Left ventricle myocardium inferior (tissue), 1 donor: ENCODE measurements at regions not wholly inside any gene's neighbourhood (a gene's known extent, or its start where the extent isn't known, plus 50 kb on each side); places are given as distances from the start of the nearest gene placed in this dataset.

ENCODE experiments used
- DNase-seq: peaks from one replicate; pipeline ENCODE4 v3.0.0-alpha.2; 2020
- H3K27ac ChIP-seq: fragments of 200-600 bp; replicated peaks from 2 replicates; pipeline ENCODE4 v1.8.0; 2021
- H3K27me3 ChIP-seq: fragments of 200-600 bp; 2 replicates; pipeline ENCODE4 v1.8.0; 2021; ENCODE audit warnings: low read depth
- H3K36me3 ChIP-seq: fragments of 200-600 bp; 2 replicates; pipeline ENCODE4 v1.8.0; 2021
- H3K4me1 ChIP-seq: fragments of 200-600 bp; 2 replicates; pipeline ENCODE4 v1.8.0; 2021
- H3K4me3 ChIP-seq: fragments of 200-600 bp; 2 replicates; pipeline ENCODE4 v1.8.0; 2021; ENCODE audit warnings: mild to moderate bottlenecking, moderate library complexity
- H3K9me3 ChIP-seq: fragments of 200-600 bp; replicated peaks from 2 replicates; pipeline ENCODE4 v1.8.0; 2021
- intact Hi-C: fragments of 100-400 bp; cut with micrococcal nuclease; formaldehyde crosslinking; loops from one replicate; pipeline ENCODE4 v1.11.0; 2022
- TF ChIP-seq, protein P1 (sequence below): fragments of 200-600 bp; IDR thresholded peaks from 2 replicates; pipeline ENCODE4 v1.8.0; 2021; ENCODE audit warnings: antibody characterized with exemption, mild to moderate bottlenecking, borderline replicate concordance
- donor health status: DM: no; HTN: yes; CAD: no; lungs with severe emphysema.

DNA sequence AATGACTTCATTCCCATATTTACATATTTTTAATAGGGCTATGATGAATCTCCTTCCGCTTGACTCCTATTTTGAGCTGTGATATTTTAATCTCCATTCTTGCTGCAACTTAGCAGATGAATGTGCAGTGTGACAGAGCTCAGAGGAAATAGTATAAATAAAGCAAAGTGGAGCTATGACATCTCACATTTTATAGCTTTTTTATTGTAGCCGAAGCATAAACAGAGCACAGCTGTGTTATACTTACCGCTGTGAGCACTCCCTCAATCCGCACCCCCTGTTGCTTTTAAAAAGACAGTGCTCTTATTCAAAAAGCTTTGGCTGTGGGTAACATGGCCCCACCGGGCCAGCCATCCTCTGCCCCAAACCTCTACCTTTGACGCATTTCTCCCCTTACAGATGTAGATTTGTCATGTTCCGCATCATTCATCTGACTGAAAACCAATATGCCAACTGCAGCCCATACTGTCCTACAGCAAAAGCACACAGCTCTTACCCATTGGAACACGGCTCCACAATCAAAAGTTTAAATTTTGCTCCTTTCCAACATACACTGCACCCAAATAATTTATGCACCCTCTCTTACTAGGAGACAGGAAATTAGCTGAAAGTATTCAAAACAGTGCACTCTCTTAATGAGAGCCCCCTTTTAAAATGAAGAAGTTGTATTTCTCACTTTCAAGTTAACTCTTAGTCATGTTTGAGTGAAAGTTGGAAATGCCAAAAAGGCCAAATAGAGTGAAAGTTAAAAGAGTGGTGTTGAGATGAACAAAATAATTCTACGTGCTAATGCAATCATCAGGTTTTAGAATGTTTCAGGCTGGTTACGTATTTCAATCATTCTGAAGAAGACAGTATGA lies 429.3 kb upstream of the SOX5 start:
- Histone ChIP-seq H3K4me1 (no peaks in the 10 kb centered on the region), H3K9me3 (no peaks in the 10 kb centered on the region), H3K27me3 (no peaks in the 10 kb centered on the region), H3K36me3 (no peaks in the 10 kb centered on the region), H3K4me3 (no peak overlapping the region), H3K27ac (no peak overlapping the region)
- DNase-seq = no peak
- intact Hi-C loops = no loop called here
- TF ChIP-seq, protein P1, sequence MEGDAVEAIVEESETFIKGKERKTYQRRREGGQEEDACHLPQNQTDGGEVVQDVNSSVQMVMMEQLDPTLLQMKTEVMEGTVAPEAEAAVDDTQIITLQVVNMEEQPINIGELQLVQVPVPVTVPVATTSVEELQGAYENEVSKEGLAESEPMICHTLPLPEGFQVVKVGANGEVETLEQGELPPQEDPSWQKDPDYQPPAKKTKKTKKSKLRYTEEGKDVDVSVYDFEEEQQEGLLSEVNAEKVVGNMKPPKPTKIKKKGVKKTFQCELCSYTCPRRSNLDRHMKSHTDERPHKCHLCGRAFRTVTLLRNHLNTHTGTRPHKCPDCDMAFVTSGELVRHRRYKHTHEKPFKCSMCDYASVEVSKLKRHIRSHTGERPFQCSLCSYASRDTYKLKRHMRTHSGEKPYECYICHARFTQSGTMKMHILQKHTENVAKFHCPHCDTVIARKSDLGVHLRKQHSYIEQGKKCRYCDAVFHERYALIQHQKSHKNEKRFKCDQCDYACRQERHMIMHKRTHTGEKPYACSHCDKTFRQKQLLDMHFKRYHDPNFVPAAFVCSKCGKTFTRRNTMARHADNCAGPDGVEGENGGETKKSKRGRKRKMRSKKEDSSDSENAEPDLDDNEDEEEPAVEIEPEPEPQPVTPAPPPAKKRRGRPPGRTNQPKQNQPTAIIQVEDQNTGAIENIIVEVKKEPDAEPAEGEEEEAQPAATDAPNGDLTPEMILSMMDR = no peak

DNA sequence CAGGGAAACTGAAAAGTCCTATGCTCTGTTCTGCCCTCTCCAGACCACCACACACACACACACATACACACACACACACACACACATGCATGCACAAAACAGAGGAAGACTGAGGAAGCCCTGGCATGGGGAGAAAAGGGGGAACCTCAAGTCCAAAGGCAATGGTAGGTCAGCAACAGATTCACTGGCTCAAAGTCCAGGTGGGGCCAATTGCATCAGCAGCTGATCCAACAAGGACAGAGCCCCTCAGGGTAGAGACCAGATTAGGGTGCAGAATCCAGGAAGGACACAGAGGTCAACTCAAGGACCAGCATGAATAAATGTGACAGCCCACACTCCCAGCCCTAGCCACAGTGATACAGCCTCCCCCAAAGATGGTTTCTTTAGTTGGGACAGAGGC lies 425.0 kb upstream of the SOX5 start:
- intact Hi-C loops = no loop called here
- Histone ChIP-seq H3K9me3 (no peaks in the 10 kb centered on the region), H3K4me3 (no peak overlapping the region), H3K4me1 (no peaks in the 10 kb centered on the region), H3K27me3 (no peaks in the 10 kb centered on the region), H3K27ac (no peak overlapping the region), H3K36me3 (no peaks in the 10 kb centered on the region)
- DNase-seq = no peak
- TF ChIP-seq, protein P1 = no peak

DNA sequence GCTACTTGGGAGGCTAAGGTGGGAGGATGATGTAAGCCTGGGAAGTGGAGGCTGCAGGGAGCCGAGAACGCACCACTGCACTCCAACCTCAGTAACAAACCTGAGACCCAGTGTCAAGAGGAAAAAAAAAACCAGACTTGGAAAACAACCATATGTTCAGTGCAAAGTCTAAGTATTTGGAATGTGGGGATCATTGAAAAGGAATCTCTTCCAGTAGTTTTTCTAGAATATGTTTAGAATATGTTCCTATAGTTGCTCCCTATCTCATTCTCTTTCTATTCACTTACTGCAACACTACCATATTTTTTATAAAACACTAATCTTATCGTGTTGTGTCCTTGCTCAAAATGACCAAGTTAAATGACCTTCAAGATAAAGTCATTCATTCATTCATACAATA lies 423.5 kb upstream of the SOX5 start:
- no peaks in the 10 kb centered on the region for H3K4me1 ChIP-seq
- H3K27ac ChIP-seq = no peak overlapping the region
- intact Hi-C loops = no loop called here
- DNase-seq = no peak
- TF ChIP-seq, protein P1 = no peak
- no peak overlapping the region for H3K4me3 ChIP-seq
- no peaks in the 10 kb centered on the region for H3K27me3 ChIP-seq
- no peaks in the 10 kb centered on the region for H3K36me3 ChIP-seq
- H3K9me3 ChIP-seq = no peaks in the 10 kb centered on the region

DNA sequence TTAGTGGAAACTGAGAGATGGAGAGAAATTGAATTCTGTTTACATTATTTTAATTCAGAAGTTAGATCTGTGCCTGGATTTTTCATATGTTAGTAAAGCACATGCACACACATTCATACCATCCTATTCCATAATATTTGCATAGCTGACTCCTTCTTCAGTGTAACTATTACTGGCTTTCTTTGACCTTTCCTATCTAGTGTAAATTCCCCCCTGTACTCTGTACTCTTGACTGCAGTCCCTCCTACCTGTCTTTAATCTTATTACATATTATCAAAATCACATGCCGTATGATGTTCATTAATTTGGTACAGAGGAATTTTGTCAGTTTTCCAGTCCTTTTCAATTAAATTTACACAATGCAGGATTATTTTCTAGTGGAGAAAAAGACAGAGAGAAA lies 417.0 kb upstream of the SOX5 start:
- Histone ChIP-seq H3K27me3 (no peaks in the 10 kb centered on the region), H3K9me3 (no peaks in the 10 kb centered on the region), H3K4me3 (no peak overlapping the region), H3K4me1 (no peaks in the 10 kb centered on the region), H3K36me3 (no peaks in the 10 kb centered on the region), H3K27ac (no peak overlapping the region)
- DNase-seq = no peak
- intact Hi-C loops = no loop called here
- TF ChIP-seq, protein P1 = no peak

DNA sequence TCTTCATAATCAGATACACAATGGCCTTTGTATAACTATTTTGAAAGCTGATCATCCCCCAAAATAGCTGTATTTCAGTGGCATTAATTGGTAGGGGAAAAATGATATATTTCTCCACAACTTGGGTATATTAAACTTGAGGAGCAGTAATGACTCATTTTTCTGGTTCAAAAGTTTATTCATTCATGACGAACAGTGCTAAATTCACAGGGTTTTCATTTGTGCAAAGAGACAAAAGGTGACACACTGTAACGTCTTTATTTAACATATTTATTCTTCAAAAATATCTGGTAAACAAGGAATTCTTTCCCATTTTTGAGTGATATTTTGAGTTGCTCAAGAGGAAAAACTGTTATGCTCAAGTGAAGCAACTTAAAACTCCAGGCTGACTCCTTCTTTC lies 415.5 kb upstream of the SOX5 start:
- TF ChIP-seq, protein P1 = no peak
- H3K27ac ChIP-seq = no peak overlapping the region
- no peaks in the 10 kb centered on the region for H3K4me1 ChIP-seq
- intact Hi-C loops = no loop called here
- DNase-seq = no peak
- H3K27me3 ChIP-seq = no peaks in the 10 kb centered on the region
- no peaks in the 10 kb centered on the region for H3K36me3 ChIP-seq
- H3K9me3 ChIP-seq = no peaks in the 10 kb centered on the region
- H3K4me3 ChIP-seq = no peak overlapping the region
